ENCODE measurements at regions not wholly inside any gene's neighbourhood (a gene's known extent, or its start where the extent isn't known, plus 50 kb on each side); places are given as distances from the start of the nearest gene placed in this dataset.

- Histone ChIP-seq H3K27me3 (ENCODE audit: control insufficient read depth in 1 of 2, insufficient read depth in 2 of 2, low read length in 2 of 2) (no peaks in the 10 kb centered on the region), H3K4me1 (ENCODE audit: insufficient read depth, low read length) (no peaks in the 10 kb centered on the region), H3K4me2 (ENCODE audit: low read depth, low read length) (no peak overlapping the region), H3K4me3 (replicated peaks in 1 of 3; ENCODE audit: insufficient read depth in 1 of 3, low read depth in 2 of 3, low read length in 3 of 3) (no peak overlapping the region), H3K79me2 (ENCODE audit: insufficient read depth, low read length) (no peaks in the 10 kb centered on the region), H3K9me3 (ENCODE audit: low read length) (no peaks in the 10 kb centered on the region), H3K36me3 (replicated peaks in 1 of 2; ENCODE audit: control insufficient read depth in 1 of 2, insufficient read depth in 2 of 2, low read length in 2 of 2) (no peaks in the 10 kb centered on the region), H3K9ac (ENCODE audit: insufficient read depth, low read depth, low read length) (no peak overlapping the region), H3K27ac (ENCODE audit: extremely low read length, insufficient read depth, low read length) (no peak overlapping the region), H2AFZ (ENCODE audit: low read length) (no peak overlapping the region), H4K20me1 (ENCODE audit: insufficient read depth, low read length) (no peaks in the 10 kb centered on the region)
- ATAC-seq, result no peak
- DNase-seq (ENCODE audit: low spot score), result no peak
- BruUV-seq (replicated peaks), result no TSS peak
- intact Hi-C loops (cut with micrococcal nuclease; ENCODE audit: unreplicated experiment) (no loop called here), in situ Hi-C loops (cut with HindIII; ENCODE audit: extremely low pct_ligation_motif_present, low pct_unique_long_range_greater_than_20kb) (no loop called here)
- CTCF ChIA-PET (ENCODE audit: low intra/inter-chr PET ratio, low total read pairs), result no interaction called here
- POLR2A ChIA-PET, result no interaction called here
- no peak for FAIRE-seq
- no peak for TF ChIP-seq POGZ (CRISPR knock-in tag; IDR thresholded peaks at IDR 0.05)
- TF ChIP-seq ZBTB1 (CRISPR knock-in tag; IDR thresholded peaks at IDR 0.05; ENCODE audit: borderline replicate concordance), result no peak
- TF ChIP-seq ZFP91 (CRISPR knock-in tag; IDR thresholded peaks at IDR 0.05; ENCODE audit: borderline replicate concordance), result no peak
Measured at GRCh38 chr12:27148373-27148772, 66.0 kb upstream of the C12orf71 start.

GRCh38 chr12:27148791-27149190 lies 66.4 kb upstream of the C12orf71 start:
- no peaks in the 10 kb centered on the region for H4K20me1 ChIP-seq (ENCODE audit: insufficient read depth, low read length)
- BruUV-seq (replicated peaks), result no TSS peak
- H3K9me3 ChIP-seq (ENCODE audit: low read length), result no peaks in the 10 kb centered on the region
- ATAC-seq (no peak), DNase-seq (ENCODE audit: low spot score) (no peak), FAIRE-seq (no peak)
- H3K4me1 ChIP-seq (ENCODE audit: insufficient read depth, low read length), result no peaks in the 10 kb centered on the region
- intact Hi-C loops (cut with micrococcal nuclease; ENCODE audit: unreplicated experiment) (no loop called here), in situ Hi-C loops (cut with HindIII; ENCODE audit: extremely low pct_ligation_motif_present, low pct_unique_long_range_greater_than_20kb) (no loop called here)
- H3K36me3 ChIP-seq (replicated peaks in 1 of 2; ENCODE audit: control insufficient read depth in 1 of 2, insufficient read depth in 2 of 2, low read length in 2 of 2), result no peaks in the 10 kb centered on the region
- no peak overlapping the region for H3K4me2 ChIP-seq (ENCODE audit: low read depth, low read length)
- ChIA-PET POLR2A (no interaction called here), CTCF (ENCODE audit: low intra/inter-chr PET ratio, low total read pairs) (no interaction called here)
- no peaks in the 10 kb centered on the region for H3K79me2 ChIP-seq (ENCODE audit: insufficient read depth, low read length)
- no peak overlapping the region for H3K27ac ChIP-seq (ENCODE audit: extremely low read length, insufficient read depth, low read length)
- 8% methylated on average over 2 of the region's 2 CpGs for WGBS (ENCODE audit: low lambda C conversion rate)
- H3K9ac ChIP-seq (ENCODE audit: insufficient read depth, low read depth, low read length), result no peak overlapping the region
- no peak for TF ChIP-seq PHB2 (IDR thresholded peaks at IDR 0.05; ENCODE audit: partially characterized antibody)
- no peak for TF ChIP-seq ZNF747 (CRISPR knock-in tag; IDR thresholded peaks at IDR 0.05; ENCODE audit: borderline replicate concordance)
- no peak for TF ChIP-seq ZNF441 (CRISPR knock-in tag; IDR thresholded peaks at IDR 0.05; ENCODE audit: borderline replicate concordance)
- no peak for TF ChIP-seq ZNF274 (CRISPR knock-in tag; IDR thresholded peaks at IDR 0.05)
- TF ChIP-seq ZNF260 (CRISPR knock-in tag; IDR thresholded peaks at IDR 0.05; ENCODE audit: borderline replicate concordance, low read depth), result no peak
- H3K4me3 ChIP-seq (replicated peaks in 1 of 3; ENCODE audit: insufficient read depth in 1 of 3, low read depth in 2 of 3, low read length in 3 of 3), result no peak overlapping the region
- H2AFZ ChIP-seq (ENCODE audit: low read length), result no peak overlapping the region
- no peaks in the 10 kb centered on the region for H3K27me3 ChIP-seq (ENCODE audit: control insufficient read depth in 1 of 2, insufficient read depth in 2 of 2, low read length in 2 of 2)
